Esophagus muscularis mucosa (tissue), 3 donors: ENCODE measurements at regions not wholly inside any gene's neighbourhood (a gene's known extent, or its start where the extent isn't known, plus 50 kb on each side); places are given as distances from the start of the nearest gene placed in this dataset.

Source experiments
- POLR2AphosphoS5 ChIP-seq, 2 donors: sonication (generic); formaldehyde crosslinking; IDR thresholded peaks; one replicate each; pipeline ENCODE4 v1.6.1; 2017; ENCODE audit warnings: antibody characterized with exemption in 2 of 2
- TF ChIP-seq, protein P1 (sequence below), 3 experiments: fragments of 200-600 bp in 2 of 3; fragments of 450-650 bp in 1 of 3; sonication (generic) in 2 of 3; IDR thresholded peaks; one replicate each; pipeline ENCODE4 v1.5.1; 2017 to 2019; ENCODE audit warnings: antibody characterized with exemption in 3 of 3, mild to moderate bottlenecking in 2 of 3, moderate library complexity in 1 of 3

DNA sequence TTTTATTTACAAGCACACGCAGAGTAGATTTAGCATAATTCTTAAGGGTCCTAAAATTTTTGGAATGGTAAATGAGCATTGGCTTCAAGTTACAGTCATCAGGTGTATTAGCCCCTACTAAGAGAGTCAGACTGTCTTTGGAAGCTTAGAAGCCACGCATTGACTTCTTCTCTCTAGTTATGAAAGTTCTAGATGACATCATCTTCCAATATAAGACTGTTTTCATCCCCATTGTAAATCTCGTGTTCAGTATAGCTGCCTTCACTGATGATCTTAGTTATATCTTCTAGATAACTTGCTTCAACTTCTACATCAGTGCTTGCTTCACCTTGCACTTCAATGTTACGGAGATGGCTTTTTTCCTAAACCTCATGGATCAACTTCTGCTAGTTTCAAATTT, 148.8 kb upstream of the SLITRK1 start:
- no peak for TF ChIP-seq POLR2AphosphoS5 (IDR thresholded peaks at IDR 0.05)
- TF ChIP-seq, protein P1, sequence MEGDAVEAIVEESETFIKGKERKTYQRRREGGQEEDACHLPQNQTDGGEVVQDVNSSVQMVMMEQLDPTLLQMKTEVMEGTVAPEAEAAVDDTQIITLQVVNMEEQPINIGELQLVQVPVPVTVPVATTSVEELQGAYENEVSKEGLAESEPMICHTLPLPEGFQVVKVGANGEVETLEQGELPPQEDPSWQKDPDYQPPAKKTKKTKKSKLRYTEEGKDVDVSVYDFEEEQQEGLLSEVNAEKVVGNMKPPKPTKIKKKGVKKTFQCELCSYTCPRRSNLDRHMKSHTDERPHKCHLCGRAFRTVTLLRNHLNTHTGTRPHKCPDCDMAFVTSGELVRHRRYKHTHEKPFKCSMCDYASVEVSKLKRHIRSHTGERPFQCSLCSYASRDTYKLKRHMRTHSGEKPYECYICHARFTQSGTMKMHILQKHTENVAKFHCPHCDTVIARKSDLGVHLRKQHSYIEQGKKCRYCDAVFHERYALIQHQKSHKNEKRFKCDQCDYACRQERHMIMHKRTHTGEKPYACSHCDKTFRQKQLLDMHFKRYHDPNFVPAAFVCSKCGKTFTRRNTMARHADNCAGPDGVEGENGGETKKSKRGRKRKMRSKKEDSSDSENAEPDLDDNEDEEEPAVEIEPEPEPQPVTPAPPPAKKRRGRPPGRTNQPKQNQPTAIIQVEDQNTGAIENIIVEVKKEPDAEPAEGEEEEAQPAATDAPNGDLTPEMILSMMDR (IDR thresholded peaks at IDR 0.05) = no peak
